Lower lobe of right lung (tissue), 2 donors: ENCODE measurements at regions not wholly inside any gene's neighbourhood (a gene's known extent, or its start where the extent isn't known, plus 50 kb on each side); places are given as distances from the start of the nearest gene placed in this dataset.
"Not testable (repeated sequence)": the region's sequence is repeated elsewhere in the genome, so short reads cannot be mapped to it uniquely, and the experiment has no call there.

ENCODE experiments used
- ATAC-seq, 2 donors: fragments of 200-7000 bp; cut with Tn5 transposase; one replicate each; pipeline ENCODE4 v1.9.1; 2020 to 2022; ENCODE audit warnings: mild to moderate bottlenecking in 2 of 2, moderate library complexity in 2 of 2
- DNase-seq: peaks from one replicate; pipeline ENCODE4 v3.0.0-alpha.2; 2020
- H3K27ac ChIP-seq: fragments of 200-600 bp; one replicate; pipeline ENCODE4 v1.8.0; 2022
- H3K27me3 ChIP-seq: fragments of 200-600 bp; one replicate; pipeline ENCODE4 v1.8.0; 2022; ENCODE audit warnings: low read depth
- H3K36me3 ChIP-seq: fragments of 200-600 bp; one replicate; pipeline ENCODE4 v1.8.0; 2022; ENCODE audit warnings: mild to moderate bottlenecking
- H3K4me1 ChIP-seq: fragments of 200-600 bp; one replicate; pipeline ENCODE4 v1.8.0; 2022
- H3K4me3 ChIP-seq: fragments of 200-600 bp; one replicate; pipeline ENCODE4 v1.8.0; 2022; ENCODE audit warnings: mild to moderate bottlenecking
- H3K9me3 ChIP-seq: fragments of 200-600 bp; one replicate; pipeline ENCODE4 v1.8.0; 2022
- CTCF ChIP-seq: fragments of 200-600 bp; IDR thresholded peaks from one replicate; pipeline ENCODE4 v1.8.0; 2022; ENCODE audit warnings: antibody characterized with exemption, mild to moderate bottlenecking
- intact Hi-C: fragments of 100-400 bp; cut with DNase I; formaldehyde crosslinking; loops from one replicate; pipeline ENCODE4 v1.11.0; 2022
- donor health status: DM: no; HTN: yes; CAD: no; lungs with severe emphysema.

- H3K27ac ChIP-seq, H3K36me3 ChIP-seq, H3K9me3 ChIP-seq, H3K4me3 ChIP-seq, intact Hi-C loops, DNase-seq, H3K27me3 ChIP-seq, H3K4me1 ChIP-seq: not testable (repeated sequence)
- peak; percentile 64 to 84 for ATAC-seq
Observed at GRCh38 chr17:34039759-34040555, 215.1 kb upstream of the CCL2 start.

GRCh38 chr17:34045990-34046389 lies 209.1 kb upstream of the CCL2 start:
- no peak for TF ChIP-seq CTCF
- Histone ChIP-seq H3K36me3 (no peaks in the 10 kb centered on the region), H3K9me3 (peaks cover 4% of the 10 kb centered on the region), H3K27ac (no peak overlapping the region), H3K4me1 (no peaks in the 10 kb centered on the region), H3K4me3 (no peak overlapping the region), H3K27me3 (peaks cover under 1% of the 10 kb centered on the region)
- ATAC-seq = no peak
- no peak for DNase-seq
- intact Hi-C loops = no loop called here

GRCh38 chr17:34051046-34051445 lies 204.0 kb upstream of the CCL2 start:
- Histone ChIP-seq H3K4me3 (no peak overlapping the region), H3K4me1 (no peaks in the 10 kb centered on the region), H3K27ac (no peak overlapping the region), H3K36me3 (no peaks in the 10 kb centered on the region), H3K9me3 (no peaks in the 10 kb centered on the region), H3K27me3 (peaks cover 1% of the 10 kb centered on the region)
- TF ChIP-seq CTCF = no peak
- no peak for ATAC-seq
- intact Hi-C loops = no loop called here
- no peak for DNase-seq

- intact Hi-C loops = no loop called here
- H3K27ac ChIP-seq = no peak overlapping the region
- no peaks in the 10 kb centered on the region for H3K9me3 ChIP-seq
- no peak overlapping the region for H3K4me3 ChIP-seq
- H3K4me1 ChIP-seq = no peaks in the 10 kb centered on the region
- no peak for ATAC-seq
- no peak for DNase-seq
- TF ChIP-seq CTCF = no peak
- H3K36me3 ChIP-seq = no peaks in the 10 kb centered on the region
- H3K27me3 ChIP-seq = peaks cover 6% of the 10 kb centered on the region
Observed at GRCh38 chr17:34054495-34054894, 200.6 kb upstream of the CCL2 start.

- no peak for TF ChIP-seq CTCF
Observed at GRCh38 chr17:34055606-34056005, 199.5 kb upstream of the CCL2 start.

GRCh38 chr17:34059423-34060220 lies 195.5 kb upstream of the CCL2 start:
- Histone ChIP-seq H3K4me1 (no peaks in the 10 kb centered on the region), H3K9me3 (no peaks in the 10 kb centered on the region), H3K36me3 (no peaks in the 10 kb centered on the region), H3K27ac (no peak overlapping the region), H3K4me3 (no peak overlapping the region), H3K27me3 (peaks cover 6% of the 10 kb centered on the region)
- TF ChIP-seq CTCF = no peak
- intact Hi-C loops = no loop called here
- ATAC-seq (no peak), DNase-seq (no peak)

More at GRCh38 chr17:34055606-34056005, 199.5 kb upstream of the CCL2 start:
- Histone ChIP-seq H3K4me3 (no peak overlapping the region), H3K9me3 (no peaks in the 10 kb centered on the region), H3K36me3 (no peaks in the 10 kb centered on the region), H3K27me3 (peaks cover 6% of the 10 kb centered on the region), H3K4me1 (no peaks in the 10 kb centered on the region), H3K27ac (no peak overlapping the region)
- DNase-seq (no peak), ATAC-seq (no peak)
- intact Hi-C loops = no loop called here
